CD14-positive monocyte (primary cell): ENCODE measurements at regions not wholly inside any gene's neighbourhood (a gene's known extent, or its start where the extent isn't known, plus 50 kb on each side); places are given as distances from the start of the nearest gene placed in this dataset.

Source experiments
- DNase-seq, 3 donors: peaks; one replicate each; pipeline ENCODE4 v3.0.0-alpha.2; 2011 to 2022
- H2AFZ ChIP-seq: 2 replicates; pipeline ENCODE4 v1.6.0; 2012; ENCODE audit warnings: mild to moderate bottlenecking, low read depth, low read length, inconsistent platforms; ENCODE audit not compliant: insufficient read depth, poor library complexity, severe bottlenecking
- H3K27ac ChIP-seq, 2 donors: 1 replicate in 1 of 2; 2 replicates in 1 of 2; pipeline ENCODE4 v1.5.1; 2012 to 2013; ENCODE audit warnings: low read length in 2 of 2, control low read depth in 1 of 2, inconsistent platforms in 1 of 2, low read depth in 1 of 2, mild to moderate bottlenecking in 1 of 2
- H3K27me3 ChIP-seq, 2 donors: one replicate each; pipeline versions ENCODE4 v1.6.0 to v1.6.1; 2011 to 2013; ENCODE audit warnings: low read length in 2 of 2; ENCODE audit not compliant: control insufficient read depth in 2 of 2, insufficient read depth in 2 of 2
- H3K36me3 ChIP-seq, 2 donors: replicated peaks in 1 of 2; 1 replicate in 1 of 2; 2 replicates in 1 of 2; pipeline versions ENCODE4 v1.5.1 to v1.6.1; 2012 to 2013; ENCODE audit warnings: low read length in 2 of 2, control low read depth in 1 of 2, inconsistent platforms in 1 of 2, mild to moderate bottlenecking in 1 of 2; ENCODE audit not compliant: insufficient read depth in 2 of 2, control insufficient read depth in 1 of 2
- H3K4me1 ChIP-seq, 2 donors: 1 replicate in 1 of 2; 2 replicates in 1 of 2; pipeline versions ENCODE4 v1.5.1 to v1.6.1; 2012 to 2013; ENCODE audit warnings: low read length in 2 of 2, control low read depth in 1 of 2, inconsistent platforms in 1 of 2, mild to moderate bottlenecking in 1 of 2, moderate library complexity in 1 of 2; ENCODE audit not compliant: insufficient read depth in 2 of 2, control insufficient read depth in 1 of 2
- H3K4me2 ChIP-seq: replicated peaks from 2 replicates; pipeline ENCODE3; 2012; ENCODE audit warnings: low read length, moderate library complexity, mild to moderate bottlenecking; ENCODE audit not compliant: poor library complexity, severe bottlenecking; ENCODE audit errors: extremely low read depth
- H3K4me3 ChIP-seq, 3 experiments: fragments of 200-600 bp in 1 of 3; sonication (generic) in 1 of 3; replicated peaks in 1 of 3; 1 replicate in 2 of 3; 2 replicates in 1 of 3; pipeline ENCODE4 v1.5.1; 2011 to 2013; ENCODE audit warnings: low read length in 3 of 3, mild to moderate bottlenecking in 3 of 3, control low read depth in 2 of 3, low read depth in 2 of 3, inconsistent platforms in 1 of 3, moderate library complexity in 1 of 3
- H3K79me2 ChIP-seq: 2 replicates; pipeline ENCODE4 v1.6.0; 2012; ENCODE audit warnings: mild to moderate bottlenecking, control low read depth, inconsistent platforms, low read length, moderate library complexity; ENCODE audit not compliant: insufficient read depth
- H3K9ac ChIP-seq: 2 replicates; pipeline ENCODE4 v1.6.0; 2017; ENCODE audit warnings: low read length, mild to moderate bottlenecking; ENCODE audit not compliant: insufficient read depth, poor library complexity, severe bottlenecking
- H3K9me3 ChIP-seq, 2 donors: replicated peaks in 1 of 2; 1 replicate in 1 of 2; 2 replicates in 1 of 2; pipeline versions ENCODE4 v1.5.1 to v1.6.1; 2012 to 2013; ENCODE audit warnings: low read length in 2 of 2, control low read depth in 1 of 2; ENCODE audit not compliant: control insufficient read depth in 1 of 2, insufficient read depth in 1 of 2
- H4K20me1 ChIP-seq: 2 replicates; pipeline ENCODE4 v1.6.0; 2012; ENCODE audit warnings: mild to moderate bottlenecking, low read length, control low read depth, moderate library complexity; ENCODE audit not compliant: insufficient read depth
- H3K27ac Mint-ChIP-seq, 7 donors: one replicate each; pipeline ENCODE4 v1.8.0; 2020; ENCODE audit warnings: mild to moderate bottlenecking in 7 of 7, mixed read lengths in 7 of 7, moderate library complexity in 6 of 7, inconsistent platforms in 2 of 7
- H3K27me3 Mint-ChIP-seq, 3 donors: one replicate each; pipeline ENCODE4 v1.8.0; 2021 to 2022; ENCODE audit warnings: low read depth in 3 of 3, mild to moderate bottlenecking in 3 of 3, mixed read lengths in 3 of 3, moderate library complexity in 3 of 3, inconsistent platforms in 1 of 3
- H3K36me3 Mint-ChIP-seq, 2 donors: one replicate each; pipeline ENCODE4 v1.8.0; 2020; ENCODE audit warnings: mixed read lengths in 2 of 2, inconsistent platforms in 1 of 2, mild to moderate bottlenecking in 1 of 2
- H3K4me1 Mint-ChIP-seq: one replicate; pipeline ENCODE4 v1.8.0; 2020; ENCODE audit warnings: mild to moderate bottlenecking, mixed read lengths
- H3K4me3 Mint-ChIP-seq, 2 donors: one replicate each; pipeline ENCODE4 v1.8.0; 2020; ENCODE audit warnings: mild to moderate bottlenecking in 2 of 2, mixed read lengths in 2 of 2, moderate library complexity in 1 of 2
- H3K9me3 Mint-ChIP-seq, 7 donors: one replicate each; pipeline ENCODE4 v1.8.0; 2020 to 2022; ENCODE audit warnings: mixed read lengths in 7 of 7, mild to moderate bottlenecking in 6 of 7, moderate library complexity in 6 of 7, inconsistent platforms in 2 of 7
- WGBS: methylation state at CpG from one replicate; pipeline ENCODE4 v1.1.5; 2013; ENCODE audit warnings: missing lambda C conversion rate; ENCODE audit not compliant: insufficient coverage; 5-methylcytosine and 5-hydroxymethylcytosine counted together
- intact Hi-C, 2 donors: fragments of 100-400 bp; cut with micrococcal nuclease; formaldehyde crosslinking; loops; one replicate each; pipeline versions ENCODE4 v1.15.0 to v1.15.1; 2023
- TF ChIP-seq, protein P1 (sequence below): fragments of 200-600 bp; IDR thresholded peaks from one replicate; pipeline ENCODE4 v1.8.0; 2022; ENCODE audit warnings: antibody characterized with exemption, mild to moderate bottlenecking

DNA sequence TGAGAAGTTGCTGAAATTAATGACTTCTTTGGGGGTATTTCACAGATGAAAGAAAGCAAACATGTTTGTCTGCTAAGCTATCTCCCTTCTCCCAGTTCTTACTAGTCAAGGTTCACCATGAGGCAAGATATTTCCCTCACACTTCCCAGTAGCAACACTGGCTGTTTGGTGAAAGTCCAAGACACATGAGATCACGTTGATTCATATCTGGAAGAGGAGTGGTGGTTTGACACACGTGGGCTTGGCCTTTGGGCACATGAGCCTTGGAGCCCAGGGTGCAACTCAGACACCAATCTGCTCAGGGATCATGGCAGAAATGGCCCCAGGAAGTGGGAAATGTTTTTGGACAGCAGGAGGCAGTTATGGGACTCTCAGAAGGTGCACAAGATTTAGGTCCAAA is 66.1 kb upstream of the APCDD1 start:
- Histone ChIP-seq H3K27me3 (no peaks in the 10 kb centered on the region), H3K79me2 (no peaks in the 10 kb centered on the region), H3K4me1 (peaks cover 0 to under 1% of the 10 kb centered on the region in 2 donors), H2AFZ (no peak overlapping the region), H4K20me1 (no peaks in the 10 kb centered on the region), H3K27ac (no peak overlapping the region), H3K9me3 (no peaks in the 10 kb centered on the region), H3K4me3 (no peak overlapping the region), H3K4me2 (no peak overlapping the region), H3K36me3 (no peaks in the 10 kb centered on the region), H3K9ac (no peak overlapping the region)
- Mint-ChIP-seq H3K36me3 (no peaks in the 10 kb centered on the region), H3K4me1 (peaks cover 14% of the 10 kb centered on the region), H3K9me3 (peaks cover 0 to 13% (median 3%) of the 10 kb centered on the region in 7 donors), H3K27ac (peak overlapping the region in 1 of 7 donors; percentile 25), H3K4me3 (no peak overlapping the region), H3K27me3 (peaks cover 3 to 12% (median 3%) of the 10 kb centered on the region in 3 donors)
- no peak for DNase-seq
- TF ChIP-seq, protein P1, sequence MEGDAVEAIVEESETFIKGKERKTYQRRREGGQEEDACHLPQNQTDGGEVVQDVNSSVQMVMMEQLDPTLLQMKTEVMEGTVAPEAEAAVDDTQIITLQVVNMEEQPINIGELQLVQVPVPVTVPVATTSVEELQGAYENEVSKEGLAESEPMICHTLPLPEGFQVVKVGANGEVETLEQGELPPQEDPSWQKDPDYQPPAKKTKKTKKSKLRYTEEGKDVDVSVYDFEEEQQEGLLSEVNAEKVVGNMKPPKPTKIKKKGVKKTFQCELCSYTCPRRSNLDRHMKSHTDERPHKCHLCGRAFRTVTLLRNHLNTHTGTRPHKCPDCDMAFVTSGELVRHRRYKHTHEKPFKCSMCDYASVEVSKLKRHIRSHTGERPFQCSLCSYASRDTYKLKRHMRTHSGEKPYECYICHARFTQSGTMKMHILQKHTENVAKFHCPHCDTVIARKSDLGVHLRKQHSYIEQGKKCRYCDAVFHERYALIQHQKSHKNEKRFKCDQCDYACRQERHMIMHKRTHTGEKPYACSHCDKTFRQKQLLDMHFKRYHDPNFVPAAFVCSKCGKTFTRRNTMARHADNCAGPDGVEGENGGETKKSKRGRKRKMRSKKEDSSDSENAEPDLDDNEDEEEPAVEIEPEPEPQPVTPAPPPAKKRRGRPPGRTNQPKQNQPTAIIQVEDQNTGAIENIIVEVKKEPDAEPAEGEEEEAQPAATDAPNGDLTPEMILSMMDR: no peak
- intact Hi-C loops: no loop called here
- 71% methylated on average over 1 of the region's 2 CpGs for WGBS

DNA sequence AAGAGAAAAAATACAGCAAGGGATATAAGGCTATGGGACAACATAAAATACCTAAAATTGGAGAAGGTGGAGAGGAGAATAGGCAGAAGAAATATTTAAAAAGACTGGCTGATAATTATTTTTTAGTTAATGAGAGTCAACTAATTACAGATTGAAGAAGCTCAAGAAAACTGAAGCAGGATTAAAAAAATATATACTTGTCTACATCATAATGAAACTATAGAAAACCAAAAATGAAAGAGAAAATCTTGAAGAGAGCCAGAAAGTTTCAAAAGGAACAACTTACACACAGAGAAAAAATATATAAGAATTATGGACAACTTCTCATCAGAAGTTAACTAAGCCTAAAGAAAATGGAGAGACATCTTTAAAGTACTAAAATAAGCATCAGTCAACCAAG is 62.9 kb upstream of the APCDD1 start:
- Mint-ChIP-seq H3K4me3 (no peak overlapping the region), H3K27me3 (peaks cover 3 to 13% (median 3%) of the 10 kb centered on the region in 3 donors), H3K27ac (peak overlapping the region in 3 of 7 donors; percentile 15 to 70 (median 18)), H3K36me3 (no peaks in the 10 kb centered on the region), H3K9me3 (peaks cover 0 to 15% (median 3%) of the 10 kb centered on the region in 7 donors), H3K4me1 (peaks cover 17% of the 10 kb centered on the region)
- DNase-seq: no peak
- Histone ChIP-seq H3K4me1 (peaks cover 0 to 3% of the 10 kb centered on the region in 2 donors), H3K36me3 (no peaks in the 10 kb centered on the region), H3K79me2 (no peaks in the 10 kb centered on the region), H3K4me3 (no peak overlapping the region), H3K27me3 (no peaks in the 10 kb centered on the region), H3K4me2 (no peak overlapping the region), H2AFZ (no peak overlapping the region), H3K27ac (no peak overlapping the region), H3K9me3 (no peaks in the 10 kb centered on the region), H3K9ac (no peak overlapping the region), H4K20me1 (no peaks in the 10 kb centered on the region)
- intact Hi-C loops: no loop called here
- TF ChIP-seq, protein P1: no peak
